H1 (cell line): ENCODE measurements at regions not wholly inside any gene's neighbourhood (a gene's known extent, or its start where the extent isn't known, plus 50 kb on each side); places are given as distances from the start of the nearest gene placed in this dataset.

Experiments used
- CTCF ChIA-PET: fragments of 300-600 bp; sonication (Branson Sonifier 250); formaldehyde crosslinking; loops from one replicate; lab custom pipeline; 2021; ENCODE audit not compliant: partially characterized antibody; lab: Charles Lee
- POLR2A ChIA-PET: fragments of 300-600 bp; sonication (Branson Sonifier 250); formaldehyde crosslinking; loops from one replicate; lab custom pipeline; 2021; ENCODE audit warnings: inconsistent platforms; ENCODE audit not compliant: partially characterized antibody; lab: Charles Lee
- DNase-seq, 2 experiments: peaks; one replicate each; pipeline versions ENCODE4 v3.0.0 to v3.0.0-alpha.2; 2010 to 2022; ENCODE audit warnings: low spot score in 2 of 2, low read depth in 1 of 2, mixed read lengths in 1 of 2
- FAIRE-seq: peaks from 2 replicates; lab custom pipeline; 2011; peaks lifted over from hg19 to GRCh38; lab: Jason Lieb, UNC
- H2AFZ ChIP-seq: 2 replicates; pipeline ENCODE4 v1.8.1; 2012; ENCODE audit warnings: low read length, inconsistent platforms
- H2AK5ac ChIP-seq: 2 replicates; pipeline ENCODE4 v1.6.1; 2013; ENCODE audit warnings: low read depth, low read length
- H2BK120ac ChIP-seq: replicated peaks from 2 replicates; pipeline ENCODE3; 2013; ENCODE audit warnings: low read depth, low read length, inconsistent platforms
- H2BK12ac ChIP-seq: 2 replicates; pipeline ENCODE4 v1.6.1; 2013; ENCODE audit warnings: low read depth, low read length
- H2BK15ac ChIP-seq: 2 replicates; pipeline ENCODE4 v1.6.1; 2013; ENCODE audit warnings: low read length
- H2BK20ac ChIP-seq: 2 replicates; pipeline ENCODE4 v1.6.1; 2013; ENCODE audit warnings: low read length
- H2BK5ac ChIP-seq: 2 replicates; pipeline ENCODE4 v1.6.1; 2013; ENCODE audit warnings: low read depth, low read length
- H3K14ac ChIP-seq: 2 replicates; pipeline ENCODE4 v1.6.1; 2013; ENCODE audit warnings: inconsistent platforms; ENCODE audit not compliant: insufficient read length
- H3K18ac ChIP-seq: 2 replicates; pipeline ENCODE4 v1.6.1; 2013; ENCODE audit warnings: low read length; ENCODE audit errors: extremely low read depth
- H3K23ac ChIP-seq: 2 replicates; pipeline ENCODE4 v1.6.1; 2013; ENCODE audit warnings: inconsistent platforms; ENCODE audit not compliant: insufficient read length
- H3K23me2 ChIP-seq: 2 replicates; pipeline ENCODE4 v1.6.1; 2013; ENCODE audit warnings: low read depth, low read length
- H3K27ac ChIP-seq: 2 replicates; pipeline ENCODE4 v1.6.1; 2011; ENCODE audit warnings: low read depth, low read length, inconsistent platforms
- H3K27me3 ChIP-seq, 4 experiments: replicated peaks in 1 of 4; 1 replicate in 1 of 4; 2 replicates in 3 of 4; pipeline versions ENCODE4 v1.6.1 to v1.8.1; 2011 to 2013; ENCODE audit warnings: low read length in 3 of 4, mild to moderate bottlenecking in 3 of 4, inconsistent platforms in 2 of 4, mixed read lengths in 2 of 4, moderate library complexity in 1 of 4; ENCODE audit not compliant: control insufficient read depth in 3 of 4, insufficient read depth in 3 of 4; ENCODE audit errors: extremely low read depth in 1 of 4
- H3K36me3 ChIP-seq, 4 experiments: 2 replicates each; pipeline versions ENCODE4 v1.6.1 to v1.8.1; 2011 to 2013; ENCODE audit warnings: mild to moderate bottlenecking in 4 of 4, low read length in 3 of 4, moderate library complexity in 2 of 4, control low read depth in 1 of 4, inconsistent platforms in 1 of 4; ENCODE audit not compliant: insufficient read depth in 4 of 4, control insufficient read depth in 2 of 4
- H3K4ac ChIP-seq: replicated peaks from 2 replicates; pipeline ENCODE3; 2013; ENCODE audit warnings: low read length, low read depth, mixed read lengths, inconsistent platforms; ENCODE audit not compliant: insufficient read length
- H3K4me1 ChIP-seq, 4 experiments: replicated peaks in 1 of 4; 1 replicate in 1 of 4; 2 replicates in 3 of 4; pipeline versions ENCODE4 v1.6.1 to v1.8.1; 2011 to 2013; ENCODE audit warnings: low read length in 3 of 4, inconsistent platforms in 2 of 4, mixed read lengths in 1 of 4; ENCODE audit not compliant: insufficient read depth in 4 of 4, control insufficient read depth in 3 of 4
- H3K4me2 ChIP-seq, 2 experiments: 2 replicates each; pipeline versions ENCODE4 v1.6.1 to v1.8.1; 2011 to 2013; ENCODE audit warnings: low read depth in 2 of 2, low read length in 2 of 2, control low read depth in 1 of 2, inconsistent platforms in 1 of 2, mild to moderate bottlenecking in 1 of 2; ENCODE audit not compliant: insufficient read depth in 1 of 2
- H3K4me3 ChIP-seq, 4 experiments: fragments of 200-600, 300-600 bp in 1 of 4; sonication (generic), shearing (Covaris generic), sonication (Bioruptor Twin) in 1 of 4; 2 replicates each; pipeline versions ENCODE4 v1.5.1 to v1.8.1; 2011 to 2016; ENCODE audit warnings: low read length in 4 of 4, low read depth in 3 of 4, control low read depth in 2 of 4, inconsistent platforms in 2 of 4, mild to moderate bottlenecking in 2 of 4, mixed read lengths in 1 of 4, moderate library complexity in 1 of 4; ENCODE audit not compliant: insufficient read depth in 2 of 4; ENCODE audit errors: extremely low read depth in 1 of 4
- H3K56ac ChIP-seq: replicated peaks from 2 replicates; pipeline ENCODE3; 2013; ENCODE audit warnings: low read depth, mild to moderate bottlenecking, mixed read lengths, low read length, inconsistent platforms; ENCODE audit not compliant: insufficient read length
- H3K79me1 ChIP-seq: 2 replicates; pipeline ENCODE4 v1.6.1; 2013; ENCODE audit warnings: low read depth, low read length, control low read depth
- H3K79me2 ChIP-seq, 2 experiments: 2 replicates each; pipeline versions ENCODE4 v1.6.1 to v1.8.1; 2012 to 2013; ENCODE audit warnings: low read length in 2 of 2, mild to moderate bottlenecking in 2 of 2, inconsistent platforms in 1 of 2; ENCODE audit not compliant: insufficient read depth in 2 of 2, control insufficient read depth in 1 of 2
- H3K9ac ChIP-seq, 4 experiments: replicated peaks in 1 of 4; 1 replicate in 1 of 4; 2 replicates in 3 of 4; pipeline versions ENCODE4 v1.6.1 to v1.8.1; 2011 to 2013; ENCODE audit warnings: low read depth in 3 of 4, low read length in 3 of 4, control low read depth in 2 of 4, mild to moderate bottlenecking in 2 of 4, moderate library complexity in 2 of 4, inconsistent platforms in 1 of 4; ENCODE audit errors: extremely low read depth in 1 of 4
- H3K9me3 ChIP-seq, 2 experiments: 2 replicates each; pipeline versions ENCODE4 v1.6.1 to v1.8.1; 2012 to 2013; ENCODE audit warnings: mild to moderate bottlenecking in 2 of 2, moderate library complexity in 2 of 2, control low read depth in 1 of 2, inconsistent platforms in 1 of 2, low read depth in 1 of 2, low read length in 1 of 2, mixed read lengths in 1 of 2; ENCODE audit not compliant: insufficient read depth in 2 of 2
- H4K20me1 ChIP-seq, 2 experiments: replicated peaks in 1 of 2; 2 replicates each; pipeline versions ENCODE3 to v1.8.1; 2011 to 2013; ENCODE audit warnings: inconsistent platforms in 2 of 2, low read length in 2 of 2, mild to moderate bottlenecking in 1 of 2; ENCODE audit not compliant: insufficient read depth in 2 of 2, control insufficient read depth in 1 of 2
- H4K5ac ChIP-seq: 2 replicates; pipeline ENCODE4 v1.6.1; 2013; ENCODE audit warnings: low read length, low read depth, mixed read lengths, inconsistent platforms; ENCODE audit not compliant: insufficient read length
- H4K8ac ChIP-seq: 2 replicates; pipeline ENCODE4 v1.8.0; 2013; ENCODE audit warnings: mild to moderate bottlenecking, moderate library complexity, low read length, inconsistent platforms; ENCODE audit not compliant: insufficient read depth; ENCODE audit errors: extremely low read depth
- H4K91ac ChIP-seq: replicated peaks from 2 replicates; pipeline ENCODE3; 2013; ENCODE audit warnings: low read length, mixed read lengths, inconsistent platforms; ENCODE audit not compliant: insufficient read length
- CHD2 ChIP-seq: IDR thresholded peaks from 2 replicates; pipeline ENCODE4 v1.6.1; 2012; ENCODE audit warnings: low read length, improper control_type of control experiment
- EGR1 ChIP-seq: IDR thresholded peaks from 2 replicates; pipeline ENCODE4 v1.6.1; 2011; ENCODE audit warnings: low read depth, low read length, borderline replicate concordance
- KDM1A ChIP-seq: fragments of 200-600, 300-600 bp; sonication (generic); IDR thresholded peaks from 2 replicates; pipeline ENCODE4 v1.7.1; 2016; ENCODE audit warnings: mild to moderate bottlenecking, low read length, borderline replicate concordance
- SP2 ChIP-seq: IDR thresholded peaks from 2 replicates; pipeline ENCODE4 v1.6.1; 2012; ENCODE audit warnings: mild to moderate bottlenecking, low read length, inconsistent platforms
- SRF ChIP-seq: IDR thresholded peaks from 2 replicates; pipeline ENCODE4 v1.6.1; 2011; ENCODE audit warnings: mild to moderate bottlenecking, low read depth, low read length, moderate library complexity
- ZNF274 ChIP-seq: IDR thresholded peaks from 2 replicates; pipeline ENCODE4 v1.7.0; 2012; ENCODE audit warnings: low read length, borderline replicate concordance; ENCODE audit errors: extremely low read depth
- WGBS, 2 experiments: shearing (Covaris generic) in 1 of 2; methylation state at CpG; one replicate each; pipeline versions ENCODE4 v1.1.6 to v1.1.7; 2013 to 2015; ENCODE audit warnings: low lambda C conversion rate in 2 of 2, mixed read lengths in 2 of 2, inconsistent platforms in 1 of 2, low coverage in 1 of 2, missing lambda C conversion rate in 1 of 2; ENCODE audit not compliant: insufficient replicate concordance in 2 of 2, insufficient coverage in 1 of 2, insufficient read length in 1 of 2; ENCODE audit errors: extremely low coverage in 1 of 2, missing lambda C conversion rate in 1 of 2; 5-methylcytosine and 5-hydroxymethylcytosine counted together

DNA sequence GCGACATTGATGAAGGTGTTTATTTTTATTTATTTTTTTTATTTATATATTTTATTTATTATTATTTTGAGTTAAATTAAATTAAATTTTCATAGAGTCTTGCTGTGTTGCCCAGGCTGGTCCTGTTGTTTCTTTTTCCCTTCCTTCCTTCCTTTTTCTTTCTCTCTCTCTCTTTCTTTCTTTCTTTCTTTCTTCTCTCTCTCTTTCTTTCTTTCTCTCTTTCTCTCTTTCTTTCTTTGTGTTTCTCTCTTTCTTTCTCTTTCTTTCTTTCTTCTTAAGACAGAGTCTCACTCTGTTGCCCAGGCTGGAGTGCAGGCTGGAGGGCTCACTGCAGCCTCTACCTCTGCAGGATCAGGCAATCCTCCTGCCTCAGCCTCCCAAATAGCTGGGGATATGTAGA, 84.7 kb upstream of the AKAP12 start:
- Histone ChIP-seq H3K4me2 (no peak overlapping the region), H3K56ac (no peak overlapping the region), H2BK5ac (no peak overlapping the region), H3K9me3 (no peaks in the 10 kb centered on the region), H3K79me1 (no peaks in the 10 kb centered on the region), H2BK120ac (no peak overlapping the region), H3K79me2 (no peaks in the 10 kb centered on the region), H3K23me2 (no peaks in the 10 kb centered on the region), H3K9ac (no peak overlapping the region), H3K23ac (no peak overlapping the region), H3K4ac (no peak overlapping the region), H4K8ac (no peak overlapping the region), H2BK20ac (no peak overlapping the region), H3K4me3 (no peak overlapping the region), H4K20me1 (no peaks in the 10 kb centered on the region), H3K27me3 (no peaks in the 10 kb centered on the region), H2BK15ac (no peak overlapping the region), H2AK5ac (no peak overlapping the region), H4K5ac (no peak overlapping the region), H3K14ac (no peak overlapping the region), H3K4me1 (no peaks in the 10 kb centered on the region), H2BK12ac (no peak overlapping the region), H4K91ac (no peak overlapping the region), H3K27ac (no peak overlapping the region), H3K36me3 (no peaks in the 10 kb centered on the region), H2AFZ (no peak overlapping the region), H3K18ac (no peak overlapping the region)
- POLR2A ChIA-PET, result no interaction called here
- CTCF ChIA-PET, result no interaction called here
- 90% methylated on average over 1 of the region's 1 CpG; no CpG with 5 or more reads in 1 of the 2 experiments for WGBS, 2 experiments
- DNase-seq (no peak), FAIRE-seq (no peak)
- TF ChIP-seq KDM1A, result no peak
- TF ChIP-seq EGR1, result no peak
- TF ChIP-seq CHD2, result no peak
- TF ChIP-seq SRF, result no peak
- TF ChIP-seq SP2, result no peak
- no peak for TF ChIP-seq ZNF274
